ENCODE measurements at regions not wholly inside any gene's neighbourhood (a gene's known extent, or its start where the extent isn't known, plus 50 kb on each side); places are given as distances from the start of the nearest gene placed in this dataset.

GRCh38 chr2:2870106-2870505 lies 507.5 kb downstream of the EIPR1 start:
- H3K27ac ChIP-seq, result no peak overlapping the region
- no peaks in the 10 kb centered on the region for H3K4me1 ChIP-seq
- H3K27me3 ChIP-seq, result no peaks in the 10 kb centered on the region
- no peak for TF ChIP-seq CTCF (IDR thresholded peaks at IDR 0.05)
- TF ChIP-seq POLR2A (IDR thresholded peaks at IDR 0.05), result no peak
- no peaks in the 10 kb centered on the region for H3K9me3 ChIP-seq
- DNase-seq, result no peak
- intact Hi-C loops (cut with DNase I; ENCODE audit: low total_unique reads), result no loop called here
- no peak overlapping the region for H3K4me3 ChIP-seq
- H3K36me3 ChIP-seq, result no peaks in the 10 kb centered on the region

- TF ChIP-seq CTCF (IDR thresholded peaks at IDR 0.05) (no peak), POLR2A (IDR thresholded peaks at IDR 0.05) (no peak)
Observed at GRCh38 chr2:2869553-2869952, 508.1 kb downstream of the EIPR1 start.

GRCh38 chr2:2868085-2868484 lies 509.5 kb downstream of the EIPR1 start:
- TF ChIP-seq CTCF (IDR thresholded peaks at IDR 0.05) (no peak), POLR2A (IDR thresholded peaks at IDR 0.05) (no peak)
- Histone ChIP-seq H3K27me3 (no peaks in the 10 kb centered on the region), H3K9me3 (no peaks in the 10 kb centered on the region), H3K4me3 (no peak overlapping the region), H3K4me1 (no peaks in the 10 kb centered on the region), H3K27ac (no peak overlapping the region), H3K36me3 (no peaks in the 10 kb centered on the region)
- intact Hi-C loops (cut with DNase I; ENCODE audit: low total_unique reads), result no loop called here
- no peak for DNase-seq

More at GRCh38 chr2:2869553-2869952, 508.1 kb downstream of the EIPR1 start:
- intact Hi-C loops (cut with DNase I; ENCODE audit: low total_unique reads), result no loop called here
- Histone ChIP-seq H3K9me3 (no peaks in the 10 kb centered on the region), H3K27me3 (no peaks in the 10 kb centered on the region), H3K27ac (no peak overlapping the region), H3K4me3 (no peak overlapping the region), H3K36me3 (no peaks in the 10 kb centered on the region), H3K4me1 (no peaks in the 10 kb centered on the region)
- no peak for DNase-seq

- intact Hi-C loops (cut with DNase I; ENCODE audit: low total_unique reads), result no loop called here
- no peaks in the 10 kb centered on the region for H3K9me3 ChIP-seq
- H3K36me3 ChIP-seq, result no peaks in the 10 kb centered on the region
- H3K27ac ChIP-seq, result no peak overlapping the region
- no peaks in the 10 kb centered on the region for H3K4me1 ChIP-seq
- H3K4me3 ChIP-seq, result no peak overlapping the region
- no peak for TF ChIP-seq POLR2A (IDR thresholded peaks at IDR 0.05)
- no peak for TF ChIP-seq CTCF (IDR thresholded peaks at IDR 0.05)
- no peaks in the 10 kb centered on the region for H3K27me3 ChIP-seq
- DNase-seq, result no peak
Observed at GRCh38 chr2:2867397-2867979, 510.1 kb downstream of the EIPR1 start.

- no peak overlapping the region for H3K4me3 ChIP-seq
- intact Hi-C loops (cut with DNase I; ENCODE audit: low total_unique reads), result no loop called here
- H3K27ac ChIP-seq, result no peak overlapping the region
- TF ChIP-seq POLR2A (IDR thresholded peaks at IDR 0.05), result no peak
- no peak for TF ChIP-seq CTCF (IDR thresholded peaks at IDR 0.05)
- no peaks in the 10 kb centered on the region for H3K36me3 ChIP-seq
- no peaks in the 10 kb centered on the region for H3K4me1 ChIP-seq
- no peaks in the 10 kb centered on the region for H3K9me3 ChIP-seq
- no peaks in the 10 kb centered on the region for H3K27me3 ChIP-seq
- DNase-seq, result no peak
Observed at GRCh38 chr2:2866459-2866858, 511.2 kb downstream of the EIPR1 start.

Measured in uterus (tissue), 3 donors.